DOHH2 (cell line): ENCODE measurements at regions not wholly inside any gene's neighbourhood (a gene's known extent, or its start where the extent isn't known, plus 50 kb on each side); places are given as distances from the start of the nearest gene placed in this dataset.

Experiments used
- H3F3A ChIP-seq: fragments of 200-600 bp; sonication (generic), shearing (Covaris generic); 2 replicates; pipeline ENCODE4 v1.6.0; 2016; ENCODE audit warnings: antibody characterized with exemption, mild to moderate bottlenecking; ENCODE audit not compliant: control insufficient read depth, insufficient read depth
- H3K27ac ChIP-seq: fragments of 200-600 bp; sonication (generic); 2 replicates; pipeline ENCODE4 v1.5.1; 2014; ENCODE audit warnings: low read depth, mild to moderate bottlenecking, low read length, moderate library complexity
- H3K27me3 ChIP-seq: fragments of 200-600 bp; sonication (generic); 2 replicates; pipeline ENCODE4 v1.6.1; 2014; ENCODE audit warnings: mild to moderate bottlenecking, low read length, mixed read lengths; ENCODE audit not compliant: control insufficient read depth
- H3K36me3 ChIP-seq: fragments of 200-600 bp; sonication (generic); 2 replicates; pipeline ENCODE4 v1.6.1; 2014; ENCODE audit warnings: mild to moderate bottlenecking, low read length, moderate library complexity, mixed read lengths; ENCODE audit not compliant: control insufficient read depth
- H3K4me1 ChIP-seq: fragments of 200-600 bp; sonication (generic); 2 replicates; pipeline ENCODE4 v1.6.1; 2014; ENCODE audit warnings: mild to moderate bottlenecking, low read length, mixed read lengths; ENCODE audit not compliant: control insufficient read depth
- H3K4me2 ChIP-seq: fragments of 200-600 bp; sonication (generic); 2 replicates; pipeline ENCODE4 v1.6.0; 2014; ENCODE audit warnings: mild to moderate bottlenecking, low read length, moderate library complexity
- H3K4me3 ChIP-seq: fragments of 200-600 bp; sonication (generic); 2 replicates; pipeline ENCODE4 v1.5.1; 2014; ENCODE audit warnings: mild to moderate bottlenecking, low read length, mixed read lengths
- H3K79me2 ChIP-seq: fragments of 200-600 bp; sonication (generic); 2 replicates; pipeline ENCODE4 v1.6.1; 2014; ENCODE audit warnings: mild to moderate bottlenecking, low read length, mixed read lengths; ENCODE audit not compliant: control insufficient read depth
- H3K9me2 ChIP-seq: fragments of 200-600 bp; sonication (generic); replicated peaks from 2 replicates; pipeline ENCODE4 v1.6.1; 2014; ENCODE audit warnings: mild to moderate bottlenecking, low read length, mixed read lengths; ENCODE audit not compliant: control insufficient read depth
- H3K9me3 ChIP-seq: fragments of 200-600 bp; sonication (generic); 2 replicates; pipeline ENCODE4 v1.6.1; 2014; ENCODE audit warnings: antibody characterized with exemption, low read length, mixed read lengths; ENCODE audit not compliant: control insufficient read depth, insufficient read depth
- H4K20me1 ChIP-seq: fragments of 200-600 bp; sonication (generic); 2 replicates; pipeline ENCODE4 v1.6.0; 2014; ENCODE audit warnings: low read depth, mild to moderate bottlenecking, antibody characterized with exemption, low read length, moderate library complexity; ENCODE audit not compliant: control insufficient read depth, insufficient read depth
- CTCF ChIP-seq: fragments of 200-600 bp; sonication (generic); IDR thresholded peaks from one replicate; pipeline ENCODE4 v1.5.1; 2014; ENCODE audit warnings: antibody characterized with exemption, mild to moderate bottlenecking, low read depth, low read length; ENCODE audit not compliant: poor library complexity, severe bottlenecking
- EZH2phosphoT487 ChIP-seq: fragments of 200-600 bp; sonication (generic); IDR thresholded peaks from 2 replicates; pipeline ENCODE4 v1.6.1; 2017; ENCODE audit warnings: borderline replicate concordance, mild to moderate bottlenecking, antibody characterized with exemption, low read length, moderate library complexity, mixed read lengths

- no peak overlapping the region for H3K27ac ChIP-seq
- no peak overlapping the region for H3K4me3 ChIP-seq
- H4K20me1 ChIP-seq: no peaks in the 10 kb centered on the region
- H3K9me2 ChIP-seq: no peaks in the 10 kb centered on the region
- no peaks in the 10 kb centered on the region for H3K79me2 ChIP-seq
- TF ChIP-seq EZH2phosphoT487 (no peak), CTCF (no peak)
- H3K4me2 ChIP-seq: no peak overlapping the region
- H3K9me3 ChIP-seq: no peaks in the 10 kb centered on the region
- H3K4me1 ChIP-seq: no peaks in the 10 kb centered on the region
- H3K27me3 ChIP-seq: no peaks in the 10 kb centered on the region
- H3F3A ChIP-seq: no peaks in the 10 kb centered on the region
- H3K36me3 ChIP-seq: no peaks in the 10 kb centered on the region
These were observed 65.8 kb upstream of the SPHKAP start for GRCh38 chr2:228247335-228247734.

DNA sequence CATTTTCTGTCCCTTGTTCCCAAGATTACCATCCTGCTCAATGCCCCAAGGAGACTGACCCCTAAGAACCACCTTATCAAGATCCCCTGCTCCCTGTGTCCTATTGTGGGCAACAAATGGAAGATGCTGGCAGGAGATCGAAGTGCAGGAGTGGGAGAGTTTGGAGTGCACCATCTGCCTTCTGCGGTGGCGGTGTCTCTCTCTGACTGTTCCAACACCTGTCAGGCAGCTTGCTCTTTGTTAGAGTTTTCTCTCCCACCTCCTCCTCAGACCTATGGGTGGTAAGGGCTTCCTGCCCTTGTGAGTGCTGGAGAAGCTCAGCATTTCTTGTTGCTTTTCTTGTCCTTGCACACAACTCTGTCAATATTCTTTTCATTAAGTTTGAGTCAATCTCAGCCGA lies 64.1 kb upstream of the SPHKAP start:
- Histone ChIP-seq H4K20me1 (no peaks in the 10 kb centered on the region), H3K9me2 (no peaks in the 10 kb centered on the region), H3K79me2 (no peaks in the 10 kb centered on the region), H3F3A (no peaks in the 10 kb centered on the region), H3K36me3 (no peaks in the 10 kb centered on the region), H3K9me3 (no peaks in the 10 kb centered on the region), H3K4me3 (no peak overlapping the region), H3K27me3 (no peaks in the 10 kb centered on the region), H3K27ac (no peak overlapping the region), H3K4me2 (no peak overlapping the region), H3K4me1 (no peaks in the 10 kb centered on the region)
- TF ChIP-seq CTCF (no peak), EZH2phosphoT487 (no peak)

- Histone ChIP-seq H3K27me3 (no peaks in the 10 kb centered on the region), H3K4me1 (no peaks in the 10 kb centered on the region), H3K4me3 (no peak overlapping the region), H3K4me2 (no peak overlapping the region), H3K9me2 (no peaks in the 10 kb centered on the region), H3F3A (no peaks in the 10 kb centered on the region), H3K36me3 (no peaks in the 10 kb centered on the region), H3K79me2 (no peaks in the 10 kb centered on the region), H3K9me3 (no peaks in the 10 kb centered on the region), H3K27ac (no peak overlapping the region), H4K20me1 (no peaks in the 10 kb centered on the region)
- TF ChIP-seq CTCF (no peak), EZH2phosphoT487 (no peak)
These were observed 61.1 kb upstream of the SPHKAP start for GRCh38 chr2:228242591-228242990.

DNA sequence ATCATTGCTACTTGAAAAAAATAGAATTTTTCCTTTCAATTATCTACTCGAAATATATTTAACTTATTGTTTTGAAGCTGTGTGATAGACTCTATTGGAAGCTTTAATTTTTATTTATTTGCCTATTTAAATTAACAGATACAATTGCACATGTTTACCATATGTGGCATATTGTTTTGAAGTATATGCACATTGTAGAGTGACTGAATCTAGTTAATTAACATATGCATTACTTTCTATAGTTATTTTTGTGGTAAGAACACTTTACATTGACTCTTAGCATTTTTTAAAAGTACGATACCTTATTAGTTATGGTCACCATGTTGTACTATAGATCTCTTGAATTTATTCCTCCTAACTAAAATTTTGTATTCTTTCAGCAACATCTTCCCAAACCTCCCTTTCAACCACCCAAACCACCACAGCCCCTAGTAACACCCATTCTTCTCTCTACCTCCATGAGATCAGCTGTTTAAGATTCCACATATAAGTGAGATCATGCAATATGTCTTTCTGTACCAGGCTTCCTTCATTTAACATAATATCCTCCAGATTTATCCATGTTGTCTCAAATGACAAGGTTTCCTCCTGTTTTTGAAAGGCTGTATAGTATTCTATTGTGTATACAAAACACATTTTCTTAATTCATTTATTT lies 58.5 kb upstream of the SPHKAP start:
- no peaks in the 10 kb centered on the region for H3K4me1 ChIP-seq
- no peak for TF ChIP-seq CTCF
- TF ChIP-seq EZH2phosphoT487: no peak
- no peaks in the 10 kb centered on the region for H3K36me3 ChIP-seq
- H3K9me3 ChIP-seq: no peaks in the 10 kb centered on the region
- H4K20me1 ChIP-seq: no peaks in the 10 kb centered on the region
- no peak overlapping the region for H3K4me3 ChIP-seq
- no peaks in the 10 kb centered on the region for H3K27me3 ChIP-seq
- no peaks in the 10 kb centered on the region for H3K79me2 ChIP-seq
- H3K9me2 ChIP-seq: no peaks in the 10 kb centered on the region
- no peaks in the 10 kb centered on the region for H3F3A ChIP-seq
- H3K27ac ChIP-seq: no peak overlapping the region
- no peak overlapping the region for H3K4me2 ChIP-seq
